HUES6 (cell line): ENCODE measurements at regions not wholly inside any gene's neighbourhood (a gene's known extent, or its start where the extent isn't known, plus 50 kb on each side); places are given as distances from the start of the nearest gene placed in this dataset.

Experiments
- H3K27ac ChIP-seq: 2 replicates; pipeline ENCODE4 v1.7.0; 2013; ENCODE audit warnings: low read depth, mild to moderate bottlenecking, low read length, inconsistent platforms
- H3K27me3 ChIP-seq: 2 replicates; pipeline ENCODE4 v1.6.1; 2013; ENCODE audit warnings: low read length; ENCODE audit not compliant: control insufficient read depth, insufficient read depth
- H3K36me3 ChIP-seq: 2 replicates; pipeline ENCODE4 v1.6.1; 2013; ENCODE audit warnings: low read length; ENCODE audit not compliant: control insufficient read depth, insufficient read depth
- H3K4me1 ChIP-seq: 2 replicates; pipeline ENCODE4 v1.6.1; 2013; ENCODE audit warnings: low read length; ENCODE audit not compliant: control insufficient read depth, insufficient read depth
- H3K4me3 ChIP-seq: 2 replicates; pipeline ENCODE4 v1.5.1; 2013; ENCODE audit warnings: low read depth, low read length
- H3K9ac ChIP-seq: one replicate; pipeline ENCODE4 v1.6.1; 2013; ENCODE audit warnings: mild to moderate bottlenecking, low read length
- H3K9me3 ChIP-seq: 2 replicates; pipeline ENCODE4 v1.6.1; 2013; ENCODE audit warnings: low read depth, low read length; ENCODE audit not compliant: control insufficient read depth, insufficient read depth

GRCh38 chr15:59931646-59932261 lies 72.4 kb upstream of the FOXB1 start:
- H3K4me3 ChIP-seq, result no peak overlapping the region
- H3K9me3 ChIP-seq, result no peaks in the 10 kb centered on the region
- no peak overlapping the region for H3K9ac ChIP-seq
- no peaks in the 10 kb centered on the region for H3K27me3 ChIP-seq
- no peak overlapping the region for H3K27ac ChIP-seq
- peaks cover 15% of the 10 kb centered on the region for H3K4me1 ChIP-seq
- no peaks in the 10 kb centered on the region for H3K36me3 ChIP-seq

- Histone ChIP-seq H3K27me3 (no peaks in the 10 kb centered on the region), H3K4me1 (no peaks in the 10 kb centered on the region; the same call in 1 of the 2 replicates), H3K27ac (no peak overlapping the region), H3K9me3 (peaks cover 3% of the 10 kb centered on the region; the same call in 1 of the 2 replicates), H3K4me3 (no peak overlapping the region), H3K36me3 (no peaks in the 10 kb centered on the region), H3K9ac (no peak overlapping the region)
Observed at GRCh38 chr15:59924812-59925522, 79.1 kb upstream of the FOXB1 start.

GRCh38 chr15:59924096-59924495 lies 80.0 kb upstream of the FOXB1 start:
- Histone ChIP-seq H3K4me3 (no peak overlapping the region), H3K9me3 (peaks cover 3% of the 10 kb centered on the region; the same call in 1 of the 2 replicates), H3K27me3 (no peaks in the 10 kb centered on the region), H3K27ac (no peak overlapping the region), H3K4me1 (peaks cover 3% of the 10 kb centered on the region; the same call in 1 of the 2 replicates), H3K9ac (no peak overlapping the region), H3K36me3 (no peaks in the 10 kb centered on the region)

- no peak overlapping the region for H3K9ac ChIP-seq
- peaks cover 4% of the 10 kb centered on the region; the same call in 1 of the 2 replicates for H3K4me1 ChIP-seq
- peaks cover 3% of the 10 kb centered on the region; the same call in 1 of the 2 replicates for H3K9me3 ChIP-seq
- H3K36me3 ChIP-seq, result no peaks in the 10 kb centered on the region
- no peaks in the 10 kb centered on the region for H3K27me3 ChIP-seq
- no peak overlapping the region for H3K4me3 ChIP-seq
- no peak overlapping the region for H3K27ac ChIP-seq
Observed at GRCh38 chr15:59923508-59923907, 80.6 kb upstream of the FOXB1 start.

- no peak overlapping the region for H3K9ac ChIP-seq
- no peak overlapping the region for H3K27ac ChIP-seq
- H3K4me3 ChIP-seq, result no peak overlapping the region
Observed at GRCh38 chr15:59918994-59919951, 84.8 kb upstream of the FOXB1 start.

GRCh38 chr15:59917504-59918157 lies 86.5 kb upstream of the FOXB1 start:
- no peak overlapping the region for H3K9ac ChIP-seq
- peaks cover 13% of the 10 kb centered on the region for H3K4me1 ChIP-seq
- H3K36me3 ChIP-seq, result no peaks in the 10 kb centered on the region
- H3K9me3 ChIP-seq, result no peaks in the 10 kb centered on the region
- no peaks in the 10 kb centered on the region for H3K27me3 ChIP-seq
- H3K27ac ChIP-seq, result no peak overlapping the region
- no peak overlapping the region for H3K4me3 ChIP-seq

More at GRCh38 chr15:59918994-59919951, 84.8 kb upstream of the FOXB1 start:
- Histone ChIP-seq H3K36me3 (no peaks in the 10 kb centered on the region), H3K27me3 (no peaks in the 10 kb centered on the region), H3K9me3 (no peaks in the 10 kb centered on the region), H3K4me1 (peaks cover 13% of the 10 kb centered on the region)

GRCh38 chr15:59906046-59906445 lies 98.1 kb upstream of the FOXB1 start:
- no peak overlapping the region for H3K27ac ChIP-seq
- no peaks in the 10 kb centered on the region for H3K9me3 ChIP-seq
- H3K4me1 ChIP-seq, result peaks cover 23% of the 10 kb centered on the region
- no peaks in the 10 kb centered on the region for H3K36me3 ChIP-seq
- no peak overlapping the region for H3K4me3 ChIP-seq
- H3K9ac ChIP-seq, result no peak overlapping the region
- H3K27me3 ChIP-seq, result no peaks in the 10 kb centered on the region

GRCh38 chr15:59905176-59905575 lies 98.9 kb upstream of the FOXB1 start:
- H3K9me3 ChIP-seq, result no peaks in the 10 kb centered on the region
- H3K36me3 ChIP-seq, result no peaks in the 10 kb centered on the region
- no peak overlapping the region for H3K4me3 ChIP-seq
- H3K27ac ChIP-seq, result no peak overlapping the region
- no peak overlapping the region for H3K9ac ChIP-seq
- H3K4me1 ChIP-seq, result peaks cover 23% of the 10 kb centered on the region
- H3K27me3 ChIP-seq, result no peaks in the 10 kb centered on the region

GRCh38 chr15:59904450-59905135 lies 99.5 kb upstream of the FOXB1 start:
- H3K4me1 ChIP-seq, result peaks cover 19% of the 10 kb centered on the region
- no peaks in the 10 kb centered on the region for H3K9me3 ChIP-seq
- no peaks in the 10 kb centered on the region for H3K27me3 ChIP-seq
- H3K9ac ChIP-seq, result no peak overlapping the region
- no peak overlapping the region for H3K27ac ChIP-seq
- H3K4me3 ChIP-seq, result no peak overlapping the region
- H3K36me3 ChIP-seq, result no peaks in the 10 kb centered on the region

- Histone ChIP-seq H3K4me1 (no peaks in the 10 kb centered on the region), H3K9ac (no peak overlapping the region), H3K9me3 (no peaks in the 10 kb centered on the region), H3K36me3 (no peaks in the 10 kb centered on the region), H3K4me3 (no peak overlapping the region), H3K27ac (no peak overlapping the region), H3K27me3 (no peaks in the 10 kb centered on the region)
Observed at GRCh38 chr15:59896663-59897074, 107.4 kb upstream of the FOXB1 start.
